H1 (cell line): ENCODE measurements at regions not wholly inside any gene's neighbourhood (a gene's known extent, or its start where the extent isn't known, plus 50 kb on each side); places are given as distances from the start of the nearest gene placed in this dataset.

Experiments
- CTCF ChIA-PET: fragments of 300-600 bp; sonication (Branson Sonifier 250); formaldehyde crosslinking; loops from one replicate; lab custom pipeline; 2021; ENCODE audit not compliant: partially characterized antibody; lab: Charles Lee
- POLR2A ChIA-PET: fragments of 300-600 bp; sonication (Branson Sonifier 250); formaldehyde crosslinking; loops from one replicate; lab custom pipeline; 2021; ENCODE audit warnings: inconsistent platforms; ENCODE audit not compliant: partially characterized antibody; lab: Charles Lee
- DNase-seq, 2 experiments: peaks; one replicate each; pipeline versions ENCODE4 v3.0.0 to v3.0.0-alpha.2; 2010 to 2022; ENCODE audit warnings: low spot score in 2 of 2, low read depth in 1 of 2, mixed read lengths in 1 of 2
- FAIRE-seq: peaks from 2 replicates; lab custom pipeline; 2011; peaks lifted over from hg19 to GRCh38; lab: Jason Lieb, UNC
- H2AFZ ChIP-seq: 2 replicates; pipeline ENCODE4 v1.8.1; 2012; ENCODE audit warnings: low read length, inconsistent platforms
- H2AK5ac ChIP-seq: 2 replicates; pipeline ENCODE4 v1.6.1; 2013; ENCODE audit warnings: low read depth, low read length
- H2BK120ac ChIP-seq: replicated peaks from 2 replicates; pipeline ENCODE3; 2013; ENCODE audit warnings: low read depth, low read length, inconsistent platforms
- H2BK12ac ChIP-seq: 2 replicates; pipeline ENCODE4 v1.6.1; 2013; ENCODE audit warnings: low read depth, low read length
- H2BK15ac ChIP-seq: 2 replicates; pipeline ENCODE4 v1.6.1; 2013; ENCODE audit warnings: low read length
- H2BK20ac ChIP-seq: 2 replicates; pipeline ENCODE4 v1.6.1; 2013; ENCODE audit warnings: low read length
- H2BK5ac ChIP-seq: 2 replicates; pipeline ENCODE4 v1.6.1; 2013; ENCODE audit warnings: low read depth, low read length
- H3K14ac ChIP-seq: 2 replicates; pipeline ENCODE4 v1.6.1; 2013; ENCODE audit warnings: inconsistent platforms; ENCODE audit not compliant: insufficient read length
- H3K18ac ChIP-seq: 2 replicates; pipeline ENCODE4 v1.6.1; 2013; ENCODE audit warnings: low read length; ENCODE audit errors: extremely low read depth
- H3K23ac ChIP-seq: 2 replicates; pipeline ENCODE4 v1.6.1; 2013; ENCODE audit warnings: inconsistent platforms; ENCODE audit not compliant: insufficient read length
- H3K23me2 ChIP-seq: 2 replicates; pipeline ENCODE4 v1.6.1; 2013; ENCODE audit warnings: low read depth, low read length
- H3K27ac ChIP-seq: 2 replicates; pipeline ENCODE4 v1.6.1; 2011; ENCODE audit warnings: low read depth, low read length, inconsistent platforms
- H3K27me3 ChIP-seq, 4 experiments: replicated peaks in 1 of 4; 1 replicate in 1 of 4; 2 replicates in 3 of 4; pipeline versions ENCODE4 v1.6.1 to v1.8.1; 2011 to 2013; ENCODE audit warnings: low read length in 3 of 4, mild to moderate bottlenecking in 3 of 4, inconsistent platforms in 2 of 4, mixed read lengths in 2 of 4, moderate library complexity in 1 of 4; ENCODE audit not compliant: control insufficient read depth in 3 of 4, insufficient read depth in 3 of 4; ENCODE audit errors: extremely low read depth in 1 of 4
- H3K36me3 ChIP-seq, 4 experiments: 2 replicates each; pipeline versions ENCODE4 v1.6.1 to v1.8.1; 2011 to 2013; ENCODE audit warnings: mild to moderate bottlenecking in 4 of 4, low read length in 3 of 4, moderate library complexity in 2 of 4, control low read depth in 1 of 4, inconsistent platforms in 1 of 4; ENCODE audit not compliant: insufficient read depth in 4 of 4, control insufficient read depth in 2 of 4
- H3K4ac ChIP-seq: replicated peaks from 2 replicates; pipeline ENCODE3; 2013; ENCODE audit warnings: low read length, low read depth, mixed read lengths, inconsistent platforms; ENCODE audit not compliant: insufficient read length
- H3K4me1 ChIP-seq, 4 experiments: replicated peaks in 1 of 4; 1 replicate in 1 of 4; 2 replicates in 3 of 4; pipeline versions ENCODE4 v1.6.1 to v1.8.1; 2011 to 2013; ENCODE audit warnings: low read length in 3 of 4, inconsistent platforms in 2 of 4, mixed read lengths in 1 of 4; ENCODE audit not compliant: insufficient read depth in 4 of 4, control insufficient read depth in 3 of 4
- H3K4me2 ChIP-seq, 2 experiments: 2 replicates each; pipeline versions ENCODE4 v1.6.1 to v1.8.1; 2011 to 2013; ENCODE audit warnings: low read depth in 2 of 2, low read length in 2 of 2, control low read depth in 1 of 2, inconsistent platforms in 1 of 2, mild to moderate bottlenecking in 1 of 2; ENCODE audit not compliant: insufficient read depth in 1 of 2
- H3K4me3 ChIP-seq, 4 experiments: fragments of 200-600, 300-600 bp in 1 of 4; sonication (generic), shearing (Covaris generic), sonication (Bioruptor Twin) in 1 of 4; 2 replicates each; pipeline versions ENCODE4 v1.5.1 to v1.8.1; 2011 to 2016; ENCODE audit warnings: low read length in 4 of 4, low read depth in 3 of 4, control low read depth in 2 of 4, inconsistent platforms in 2 of 4, mild to moderate bottlenecking in 2 of 4, mixed read lengths in 1 of 4, moderate library complexity in 1 of 4; ENCODE audit not compliant: insufficient read depth in 2 of 4; ENCODE audit errors: extremely low read depth in 1 of 4
- H3K56ac ChIP-seq: replicated peaks from 2 replicates; pipeline ENCODE3; 2013; ENCODE audit warnings: low read depth, mild to moderate bottlenecking, mixed read lengths, low read length, inconsistent platforms; ENCODE audit not compliant: insufficient read length
- H3K79me1 ChIP-seq: 2 replicates; pipeline ENCODE4 v1.6.1; 2013; ENCODE audit warnings: low read depth, low read length, control low read depth
- H3K79me2 ChIP-seq, 2 experiments: 2 replicates each; pipeline versions ENCODE4 v1.6.1 to v1.8.1; 2012 to 2013; ENCODE audit warnings: low read length in 2 of 2, mild to moderate bottlenecking in 2 of 2, inconsistent platforms in 1 of 2; ENCODE audit not compliant: insufficient read depth in 2 of 2, control insufficient read depth in 1 of 2
- H3K9ac ChIP-seq, 4 experiments: replicated peaks in 1 of 4; 1 replicate in 1 of 4; 2 replicates in 3 of 4; pipeline versions ENCODE4 v1.6.1 to v1.8.1; 2011 to 2013; ENCODE audit warnings: low read depth in 3 of 4, low read length in 3 of 4, control low read depth in 2 of 4, mild to moderate bottlenecking in 2 of 4, moderate library complexity in 2 of 4, inconsistent platforms in 1 of 4; ENCODE audit errors: extremely low read depth in 1 of 4
- H3K9me3 ChIP-seq, 2 experiments: 2 replicates each; pipeline versions ENCODE4 v1.6.1 to v1.8.1; 2012 to 2013; ENCODE audit warnings: mild to moderate bottlenecking in 2 of 2, moderate library complexity in 2 of 2, control low read depth in 1 of 2, inconsistent platforms in 1 of 2, low read depth in 1 of 2, low read length in 1 of 2, mixed read lengths in 1 of 2; ENCODE audit not compliant: insufficient read depth in 2 of 2
- H4K20me1 ChIP-seq, 2 experiments: replicated peaks in 1 of 2; 2 replicates each; pipeline versions ENCODE3 to v1.8.1; 2011 to 2013; ENCODE audit warnings: inconsistent platforms in 2 of 2, low read length in 2 of 2, mild to moderate bottlenecking in 1 of 2; ENCODE audit not compliant: insufficient read depth in 2 of 2, control insufficient read depth in 1 of 2
- H4K5ac ChIP-seq: 2 replicates; pipeline ENCODE4 v1.6.1; 2013; ENCODE audit warnings: low read length, low read depth, mixed read lengths, inconsistent platforms; ENCODE audit not compliant: insufficient read length
- H4K8ac ChIP-seq: 2 replicates; pipeline ENCODE4 v1.8.0; 2013; ENCODE audit warnings: mild to moderate bottlenecking, moderate library complexity, low read length, inconsistent platforms; ENCODE audit not compliant: insufficient read depth; ENCODE audit errors: extremely low read depth
- H4K91ac ChIP-seq: replicated peaks from 2 replicates; pipeline ENCODE3; 2013; ENCODE audit warnings: low read length, mixed read lengths, inconsistent platforms; ENCODE audit not compliant: insufficient read length
- EP300 ChIP-seq, 2 experiments: IDR thresholded peaks; 1 replicate in 1 of 2; 2 replicates in 1 of 2; pipeline ENCODE4 v1.6.1; 2011 to 2012; ENCODE audit warnings: low read depth in 2 of 2, low read length in 2 of 2, mild to moderate bottlenecking in 2 of 2, borderline replicate concordance in 1 of 2, inconsistent platforms in 1 of 2, moderate library complexity in 1 of 2
- FOSL1 ChIP-seq: IDR thresholded peaks from 2 replicates; pipeline ENCODE4 v1.6.1; 2011; ENCODE audit warnings: mild to moderate bottlenecking, low read depth, low read length, moderate library complexity; ENCODE audit not compliant: insufficient read depth
- HDAC6 ChIP-seq: IDR thresholded peaks from one replicate; pipeline ENCODE4 v1.7.1; 2012; ENCODE audit warnings: low read depth, mild to moderate bottlenecking, inconsistent platforms, low read length, moderate library complexity
- MAFK ChIP-seq: IDR thresholded peaks from 2 replicates; pipeline ENCODE4 v1.6.1; 2012; ENCODE audit warnings: low read depth, mild to moderate bottlenecking, improper control_type of control experiment, low read length
- MAX ChIP-seq: IDR thresholded peaks from 2 replicates; pipeline ENCODE4 v1.6.1; 2012; ENCODE audit warnings: inconsistent platforms
- RNF2 ChIP-seq: fragments of 200-900, 300-1000 bp; sonication (generic); IDR thresholded peaks from 2 replicates; pipeline ENCODE4 v1.7.1; 2016; ENCODE audit warnings: borderline replicate concordance, low read depth, mild to moderate bottlenecking, antibody characterized with exemption, low read length; ENCODE audit not compliant: poor library complexity, severe bottlenecking; ENCODE audit errors: missing control alignments
- SUZ12 ChIP-seq: fragments of 200-600 bp; sonication (generic); IDR thresholded peaks from 2 replicates; pipeline ENCODE4 v1.6.1; 2012; ENCODE audit warnings: mild to moderate bottlenecking, inconsistent platforms, low read length, moderate library complexity, mixed read lengths
- TCF12 ChIP-seq: IDR thresholded peaks from 2 replicates; pipeline ENCODE4 v1.6.1; 2011; ENCODE audit warnings: low read depth, mild to moderate bottlenecking, low read length
- YY1 ChIP-seq: IDR thresholded peaks from 2 replicates; pipeline ENCODE4 v1.6.1; 2011; ENCODE audit warnings: low read depth, mild to moderate bottlenecking, low read length
- WGBS, 2 experiments: shearing (Covaris generic) in 1 of 2; methylation state at CpG; one replicate each; pipeline versions ENCODE4 v1.1.6 to v1.1.7; 2013 to 2015; ENCODE audit warnings: low lambda C conversion rate in 2 of 2, mixed read lengths in 2 of 2, inconsistent platforms in 1 of 2, low coverage in 1 of 2, missing lambda C conversion rate in 1 of 2; ENCODE audit not compliant: insufficient replicate concordance in 2 of 2, insufficient coverage in 1 of 2, insufficient read length in 1 of 2; ENCODE audit errors: extremely low coverage in 1 of 2, missing lambda C conversion rate in 1 of 2; 5-methylcytosine and 5-hydroxymethylcytosine counted together

DNA sequence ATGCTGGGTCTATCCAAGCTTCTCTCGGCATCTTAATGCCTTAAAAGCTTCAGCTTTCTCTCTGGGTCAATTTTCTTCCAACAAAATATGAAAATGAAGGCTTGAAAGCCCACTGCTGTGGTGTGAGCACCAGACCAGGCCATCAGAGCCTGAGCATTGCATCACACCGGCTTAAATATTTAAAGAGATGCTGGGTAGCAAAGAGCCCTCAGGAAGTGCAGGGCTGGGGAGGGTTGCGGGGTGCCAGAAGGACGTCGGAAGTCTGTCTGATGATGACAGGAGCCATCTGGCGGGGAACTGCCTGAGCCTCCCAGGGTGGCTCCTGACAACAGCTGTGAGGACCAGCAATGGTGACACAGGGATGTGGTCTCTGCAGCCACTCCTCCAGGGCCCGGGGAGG lies 185.5 kb downstream of the OLFM1 start:
- TF ChIP-seq FOSL1 (no peak), RNF2 (no peak), SUZ12 (no peak), MAFK (no peak), EP300 (IDR thresholded peaks at IDR 0.05; ENCODE audit: borderline replicate concordance in 1 of 2, low read depth in 2 of 2, low read length in 2 of 2) (no peak), TCF12 (no peak), MAX (no peak), YY1 (no peak), HDAC6 (no peak)
- no peak overlapping the region for H2BK5ac ChIP-seq
- POLR2A ChIA-PET = no interaction called here
- H3K79me1 ChIP-seq = no peaks in the 10 kb centered on the region
- H2AK5ac ChIP-seq = no peak overlapping the region
- H3K79me2 ChIP-seq = no peaks in the 10 kb centered on the region
- no peak overlapping the region for H3K27ac ChIP-seq
- H3K18ac ChIP-seq = no peak overlapping the region
- H3K4me2 ChIP-seq = no peak overlapping the region
- peak overlapping the region; percentile 53; the same call in 1 of the 2 replicates for H4K8ac ChIP-seq
- no peak overlapping the region for H3K4me3 ChIP-seq
- 0 out of 2 replicates have a peak overlapping the region, but pooled peaks have one; percentile 60 for H2BK12ac ChIP-seq
- H3K27me3 ChIP-seq = no peaks in the 10 kb centered on the region; a peak in 1 of 7 replicates
- WGBS, 2 experiments = 93% methylated on average over 7 of the region's 7 CpGs; no CpG with 5 or more reads in 1 of the 2 experiments
- H3K9me3 ChIP-seq = no peaks in the 10 kb centered on the region
- no peak overlapping the region for H3K9ac ChIP-seq
- DNase-seq (no peak), FAIRE-seq (no peak)
- H2BK20ac ChIP-seq = no peak overlapping the region
- no peaks in the 10 kb centered on the region for H3K23me2 ChIP-seq
- no peak overlapping the region for H4K91ac ChIP-seq
- H4K20me1 ChIP-seq = peaks cover 0 to 5% of the 10 kb centered on the region in 2 experiments
- no peak overlapping the region for H3K23ac ChIP-seq
- CTCF ChIA-PET = interaction anchor here (0.7 to 2.4 kb wide), 4 partner anchors 9 to 139 kb away, joined by 3 to 18 read pairs (median 3); no protein-coding TSS in a partner anchor
- no peak overlapping the region for H2BK15ac ChIP-seq
- H3K36me3 ChIP-seq = no peaks in the 10 kb centered on the region
- H4K5ac ChIP-seq = no peak overlapping the region
- H3K4ac ChIP-seq = no peak overlapping the region
- H3K4me1 ChIP-seq = no peaks in the 10 kb centered on the region
- H3K14ac ChIP-seq = no peak overlapping the region
- no peak overlapping the region for H3K56ac ChIP-seq
- H2AFZ ChIP-seq = no peak overlapping the region
- no peak overlapping the region for H2BK120ac ChIP-seq
